22Rv1 (cell line): ENCODE measurements at regions not wholly inside any gene's neighbourhood (a gene's known extent, or its start where the extent isn't known, plus 50 kb on each side); places are given as distances from the start of the nearest gene placed in this dataset.

Experiments used
- H3K27ac ChIP-seq: fragments of 450-650 bp; 2 replicates; pipeline ENCODE4 v1.5.1; 2017
- ZFX ChIP-seq: fragments of 450-650 bp; IDR thresholded peaks from 2 replicates; pipeline ENCODE4 v1.6.1; 2017; ENCODE audit warnings: antibody characterized with exemption, borderline replicate concordance
- TF ChIP-seq, protein P1 (sequence below): fragments of 450-650 bp; IDR thresholded peaks from 2 replicates; pipeline ENCODE4 v1.5.1; 2017; ENCODE audit warnings: mild to moderate bottlenecking

DNA sequence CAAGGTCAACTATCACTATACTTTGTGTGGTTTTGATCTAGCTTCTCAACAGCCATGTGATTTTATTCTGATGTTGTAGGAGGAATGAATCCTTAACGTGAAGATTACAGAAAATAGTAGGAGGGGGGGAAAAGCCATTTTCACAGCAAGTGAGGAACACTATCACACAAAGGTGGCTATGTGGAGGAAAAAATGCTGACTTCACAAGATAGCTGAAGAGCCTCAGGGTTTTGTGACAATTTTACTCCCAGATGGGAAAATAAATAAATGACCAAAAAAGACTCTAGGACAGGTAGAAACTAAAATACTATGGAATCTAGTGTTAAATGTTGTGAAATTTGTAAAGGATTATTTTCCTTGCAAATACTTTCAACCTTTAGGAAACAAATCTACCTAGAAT, 281.0 kb downstream of the ADRA2A start:
- TF ChIP-seq ZFX, result no peak
- TF ChIP-seq, protein P1, sequence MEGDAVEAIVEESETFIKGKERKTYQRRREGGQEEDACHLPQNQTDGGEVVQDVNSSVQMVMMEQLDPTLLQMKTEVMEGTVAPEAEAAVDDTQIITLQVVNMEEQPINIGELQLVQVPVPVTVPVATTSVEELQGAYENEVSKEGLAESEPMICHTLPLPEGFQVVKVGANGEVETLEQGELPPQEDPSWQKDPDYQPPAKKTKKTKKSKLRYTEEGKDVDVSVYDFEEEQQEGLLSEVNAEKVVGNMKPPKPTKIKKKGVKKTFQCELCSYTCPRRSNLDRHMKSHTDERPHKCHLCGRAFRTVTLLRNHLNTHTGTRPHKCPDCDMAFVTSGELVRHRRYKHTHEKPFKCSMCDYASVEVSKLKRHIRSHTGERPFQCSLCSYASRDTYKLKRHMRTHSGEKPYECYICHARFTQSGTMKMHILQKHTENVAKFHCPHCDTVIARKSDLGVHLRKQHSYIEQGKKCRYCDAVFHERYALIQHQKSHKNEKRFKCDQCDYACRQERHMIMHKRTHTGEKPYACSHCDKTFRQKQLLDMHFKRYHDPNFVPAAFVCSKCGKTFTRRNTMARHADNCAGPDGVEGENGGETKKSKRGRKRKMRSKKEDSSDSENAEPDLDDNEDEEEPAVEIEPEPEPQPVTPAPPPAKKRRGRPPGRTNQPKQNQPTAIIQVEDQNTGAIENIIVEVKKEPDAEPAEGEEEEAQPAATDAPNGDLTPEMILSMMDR, result no peak
- H3K27ac ChIP-seq, result no peak overlapping the region

DNA sequence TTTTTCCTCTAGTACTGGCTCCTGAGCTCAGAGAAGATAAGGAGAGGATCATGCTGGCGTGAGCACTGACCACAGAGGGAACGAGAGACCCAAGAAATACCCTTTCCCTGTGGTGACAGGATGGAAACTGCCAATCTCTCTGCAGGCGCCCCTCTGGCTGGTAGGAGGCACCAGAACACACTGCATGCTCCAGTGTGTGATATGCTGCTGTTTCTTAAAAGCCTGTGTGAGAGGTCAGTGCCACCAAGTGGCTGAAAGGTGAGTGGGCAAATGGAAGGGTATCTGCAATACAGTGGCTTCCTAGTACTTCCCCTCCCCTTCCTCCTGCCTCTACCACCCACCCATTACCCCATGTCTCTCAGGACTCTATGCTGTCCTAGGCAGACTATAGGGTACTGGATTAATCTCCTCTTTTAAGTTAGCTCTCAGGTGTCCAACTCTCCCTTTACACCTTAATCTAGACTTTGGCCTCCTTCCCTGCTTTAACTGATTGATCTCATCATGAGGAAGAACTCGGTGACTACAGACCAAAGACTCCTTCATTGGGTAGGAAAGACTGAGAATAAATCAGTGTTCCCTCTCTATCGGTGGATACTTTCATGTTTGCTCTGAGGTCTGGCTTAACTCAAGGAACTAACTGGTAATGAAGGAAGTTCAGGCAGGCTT, 283.6 kb downstream of the ADRA2A start:
- TF ChIP-seq ZFX, result no peak
- TF ChIP-seq, protein P1, result peak; percentile 77
- H3K27ac ChIP-seq, result no peak overlapping the region

DNA sequence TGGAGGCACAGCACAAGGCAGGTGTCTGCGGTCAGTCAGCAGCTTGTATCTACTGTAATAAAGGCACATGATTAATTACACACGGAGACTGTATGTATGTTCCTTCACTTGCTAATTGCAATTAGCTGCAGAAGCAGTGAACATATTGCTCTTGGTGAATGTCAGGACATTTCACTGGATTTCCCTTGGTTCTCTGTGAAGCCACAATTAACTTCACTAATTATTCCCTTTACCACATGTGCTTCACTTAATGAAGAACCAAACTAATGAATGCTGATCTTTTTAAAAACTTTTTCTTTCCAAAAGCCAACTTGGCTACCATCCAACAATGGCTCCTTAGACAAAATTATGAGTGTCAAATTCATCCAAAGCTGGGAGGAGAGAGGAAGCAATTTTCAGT, 290.7 kb downstream of the ADRA2A start:
- no peak overlapping the region for H3K27ac ChIP-seq
- TF ChIP-seq, protein P1, result no peak
- no peak for TF ChIP-seq ZFX

DNA sequence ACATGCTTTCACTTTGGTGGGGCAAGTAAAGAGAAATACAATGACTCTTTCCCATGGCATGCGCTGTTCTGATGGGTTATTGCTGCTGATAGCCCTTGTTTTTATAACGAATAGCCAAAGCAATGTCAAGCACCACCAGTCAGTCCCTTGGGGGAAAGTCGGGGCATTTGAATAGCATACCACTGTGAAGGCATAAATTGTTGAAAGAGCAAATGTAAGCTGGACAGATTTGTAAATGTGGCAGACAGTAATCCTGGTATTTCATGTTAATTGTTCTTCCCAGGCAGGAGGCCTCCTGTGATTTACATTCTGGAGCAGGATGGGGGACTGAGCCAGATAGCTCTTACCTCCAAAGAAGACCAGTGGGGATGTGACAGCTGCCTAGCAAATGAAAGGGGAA, 293.3 kb downstream of the ADRA2A start:
- no peak overlapping the region for H3K27ac ChIP-seq
- no peak for TF ChIP-seq ZFX
- TF ChIP-seq, protein P1, result no peak

DNA sequence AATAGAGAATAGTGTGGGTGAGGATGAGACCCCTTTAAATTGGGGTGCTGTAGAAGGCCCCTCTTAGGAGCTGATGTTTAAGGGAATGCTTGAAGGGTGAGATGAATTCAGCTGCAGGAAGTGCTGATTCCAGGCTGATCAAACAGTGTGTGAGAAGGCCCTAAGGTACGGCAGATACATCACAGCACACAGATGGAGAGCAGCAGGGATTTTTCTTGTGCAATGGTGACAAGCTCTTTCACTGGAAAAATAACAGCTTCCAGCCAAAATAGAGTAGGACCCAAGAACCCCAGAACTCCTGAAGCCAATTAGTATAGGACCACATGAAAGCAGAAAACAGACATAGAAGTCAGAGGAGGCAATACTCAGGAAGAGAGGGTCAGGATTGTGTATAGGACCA, 296.9 kb downstream of the ADRA2A start:
- TF ChIP-seq, protein P1, result no peak
- no peak for TF ChIP-seq ZFX

DNA sequence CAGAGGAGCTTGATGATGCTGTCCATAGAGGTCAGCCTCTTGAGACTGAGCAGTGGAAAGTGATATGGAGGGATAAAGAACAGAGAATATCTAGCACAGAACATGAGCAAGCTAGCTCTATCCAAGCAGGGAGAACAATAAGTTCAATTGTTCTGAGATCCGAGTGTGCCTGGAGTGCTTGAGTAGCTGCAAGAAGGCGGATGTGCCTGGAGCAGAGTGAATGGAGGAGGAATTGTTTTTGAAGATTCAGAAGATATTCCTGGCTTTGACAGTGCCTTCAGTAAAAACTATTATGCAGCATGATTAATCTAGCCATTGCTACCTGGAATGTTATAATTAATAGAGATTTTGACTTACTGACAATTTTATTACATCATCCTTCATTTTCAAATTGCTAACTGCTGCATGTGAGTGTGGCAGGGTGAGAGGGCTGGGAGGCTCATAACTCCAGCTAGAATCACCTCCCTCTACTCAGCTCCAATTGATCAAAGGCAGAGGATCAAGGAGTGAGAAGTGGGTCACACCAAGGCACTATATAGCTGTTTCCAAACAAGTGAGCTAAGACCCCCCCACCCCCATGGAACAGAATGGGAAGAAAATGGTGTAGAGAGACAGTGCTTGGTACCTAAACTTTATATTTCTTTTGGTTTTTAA, 302.8 kb downstream of the ADRA2A start:
- H3K27ac ChIP-seq, result no peak overlapping the region
- TF ChIP-seq ZFX, result no peak
- TF ChIP-seq, protein P1, result no peak

More for the DNA sequence above, 296.9 kb downstream of the ADRA2A start:
- no peak overlapping the region for H3K27ac ChIP-seq

DNA sequence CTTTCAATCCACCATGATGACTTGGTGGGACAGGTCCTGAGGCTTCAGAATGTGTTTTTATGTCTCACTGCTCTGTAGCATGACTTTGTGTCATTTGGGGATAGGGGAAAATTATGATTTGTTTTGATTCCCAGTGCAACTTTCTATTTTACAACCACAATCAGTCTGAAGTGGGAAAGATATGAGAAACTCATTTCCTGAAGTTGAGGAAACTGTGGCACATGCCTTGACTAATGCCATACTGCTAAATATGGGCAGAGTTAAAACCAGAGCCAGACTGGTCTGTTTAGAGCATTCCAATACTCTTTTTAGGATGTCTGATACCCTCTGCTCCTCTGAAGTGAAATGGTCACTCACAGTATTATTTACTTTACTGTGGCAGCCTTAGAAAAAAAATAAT, 307.7 kb downstream of the ADRA2A start:
- TF ChIP-seq, protein P1, result no peak
- no peak overlapping the region for H3K27ac ChIP-seq
